HEK293T (cell line): ENCODE measurements at regions not wholly inside any gene's neighbourhood (a gene's known extent, or its start where the extent isn't known, plus 50 kb on each side); places are given as distances from the start of the nearest gene placed in this dataset.

ENCODE experiments used
- ARNT ChIP-seq: fragments of 450-650 bp; IDR thresholded peaks from 2 replicates; pipeline ENCODE4 v1.6.1; 2017; ENCODE audit warnings: mild to moderate bottlenecking
- FOXK2 ChIP-seq: fragments of 450-650 bp; IDR thresholded peaks from 2 replicates; pipeline ENCODE4 v1.6.1; 2016; ENCODE audit warnings: mild to moderate bottlenecking
- SUZ12 ChIP-seq: fragments of 450-650 bp; IDR thresholded peaks from 2 replicates; pipeline ENCODE4 v1.6.1; 2016; ENCODE audit warnings: mild to moderate bottlenecking

- TF ChIP-seq SUZ12 = no peak
- TF ChIP-seq ARNT = no peak
- no peak for TF ChIP-seq FOXK2
These were observed 173.9 kb upstream of the TBL1XR1 start for GRCh38 chr3:177371146-177371545.
